Activated CD8-positive, alpha-beta memory T cell treated with anti-CD3 and anti-CD28 coated beads, Interleukin-2, amount 50 U/mL, for 24 hours (primary cell): ENCODE measurements at regions not wholly inside any gene's neighbourhood (a gene's known extent, or its start where the extent isn't known, plus 50 kb on each side); places are given as distances from the start of the nearest gene placed in this dataset.

ENCODE experiments used
- DNase-seq: peaks from one replicate; pipeline ENCODE4 v3.0.0-alpha.2; 2020; ENCODE audit errors: extremely low read depth

DNA sequence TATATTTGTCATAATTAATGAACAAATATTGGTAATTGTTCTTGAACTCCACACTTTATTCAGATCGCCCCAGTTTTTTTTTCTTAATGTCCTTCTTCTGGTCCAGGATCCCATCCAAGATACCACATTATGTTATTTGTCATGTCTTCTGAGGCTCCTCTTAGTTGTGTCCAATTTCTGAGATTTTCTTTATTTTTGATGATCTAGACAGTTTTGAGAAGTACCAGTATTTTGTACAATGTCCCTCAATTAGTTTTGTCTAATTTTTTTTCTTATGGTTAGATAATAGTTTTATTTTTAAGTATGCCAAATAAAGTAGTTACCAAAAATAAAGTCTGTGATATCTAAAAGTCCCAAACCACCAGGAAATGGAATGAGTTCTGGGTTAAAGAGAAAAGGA, 440.8 kb upstream of the ATP2B1 start:
- no peak for DNase-seq

DNA sequence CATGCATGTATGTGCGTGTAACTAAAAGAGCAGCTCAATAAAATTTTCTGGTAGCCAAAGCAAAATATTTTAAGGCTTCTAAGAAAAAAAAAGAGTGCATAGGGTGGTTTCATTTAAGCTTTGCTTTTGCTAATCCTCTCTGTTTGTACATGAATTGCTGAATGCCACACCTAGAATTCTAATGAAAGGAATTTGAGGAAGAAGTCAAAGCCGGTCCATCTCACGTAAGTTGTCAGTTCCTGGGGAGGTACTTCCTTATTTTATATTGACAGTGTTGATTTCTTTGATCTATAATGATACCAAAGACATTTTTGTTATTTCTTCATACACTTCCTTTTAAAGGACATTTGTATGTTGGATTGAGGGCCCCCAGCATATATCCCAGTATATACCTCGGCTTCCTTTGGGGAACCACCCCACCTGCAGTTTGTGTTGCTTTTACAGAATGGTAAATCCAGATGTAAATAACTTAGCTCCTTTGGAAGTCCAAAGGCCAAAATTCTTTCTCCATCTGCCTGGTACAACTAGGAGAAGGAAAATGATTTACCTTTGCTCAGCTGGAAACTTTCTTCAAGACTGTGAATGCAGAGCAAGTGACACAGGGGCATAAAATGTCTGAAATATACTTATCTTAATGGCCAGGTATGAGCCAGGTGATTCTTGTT, 420.9 kb upstream of the ATP2B1 start:
- no peak for DNase-seq

DNA sequence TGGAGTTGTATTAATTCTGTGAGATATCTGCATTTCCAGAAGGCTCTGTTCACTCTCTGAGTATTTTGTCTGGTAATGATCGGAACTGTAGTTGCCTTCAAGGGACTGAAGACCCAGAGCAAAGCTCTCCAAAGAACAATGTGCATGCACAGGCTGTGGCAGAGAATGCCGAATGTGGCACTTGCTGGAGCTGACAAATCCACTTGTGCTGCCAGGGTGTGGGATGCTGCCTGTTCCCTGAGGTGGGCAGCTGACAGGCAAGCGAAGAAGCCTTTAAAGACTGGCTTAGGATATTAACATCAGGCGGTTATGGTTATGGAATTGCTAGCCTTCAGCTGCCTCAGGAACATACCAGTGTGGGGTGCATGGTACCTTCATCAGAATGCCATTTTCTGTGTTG, 419.9 kb upstream of the ATP2B1 start:
- DNase-seq: no peak

DNA sequence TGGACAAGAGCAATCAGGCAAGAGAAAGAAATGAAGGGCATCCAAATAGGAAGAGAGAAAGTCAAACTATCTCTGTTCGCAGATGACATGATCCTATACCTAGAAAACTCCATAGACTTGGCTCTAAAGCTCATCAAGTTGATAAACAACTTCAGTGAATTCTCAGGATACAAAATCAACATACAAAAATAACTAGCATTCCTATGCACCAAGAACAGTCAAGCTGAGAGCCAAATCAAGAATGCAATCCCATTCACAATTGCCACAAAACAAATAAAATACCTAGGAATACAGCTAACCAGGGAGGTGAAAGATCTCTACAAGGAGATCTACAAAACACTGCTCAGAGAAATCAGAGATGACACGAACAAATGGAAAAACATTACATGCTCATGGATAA, 417.5 kb upstream of the ATP2B1 start:
- DNase-seq: no peak

DNA sequence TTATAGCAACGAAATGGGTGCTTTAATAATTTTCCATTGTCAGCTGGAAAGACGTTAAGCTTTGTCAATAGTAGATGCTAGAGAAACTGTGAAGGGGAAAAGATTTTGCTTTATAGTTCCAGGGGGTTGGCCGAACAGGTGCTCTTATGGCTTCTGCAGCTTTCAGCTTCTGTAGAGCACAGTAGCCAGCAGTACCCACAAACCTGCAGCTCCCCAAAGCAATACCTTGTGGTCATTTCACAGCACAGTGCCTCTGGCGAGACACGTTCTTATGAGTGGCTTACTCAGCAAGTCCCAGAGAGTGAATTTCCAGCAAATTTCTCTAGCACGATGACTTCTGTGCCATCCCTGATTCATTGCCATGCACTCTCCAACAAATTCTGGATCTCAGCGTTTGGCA, 416.3 kb upstream of the ATP2B1 start:
- no peak for DNase-seq

DNA sequence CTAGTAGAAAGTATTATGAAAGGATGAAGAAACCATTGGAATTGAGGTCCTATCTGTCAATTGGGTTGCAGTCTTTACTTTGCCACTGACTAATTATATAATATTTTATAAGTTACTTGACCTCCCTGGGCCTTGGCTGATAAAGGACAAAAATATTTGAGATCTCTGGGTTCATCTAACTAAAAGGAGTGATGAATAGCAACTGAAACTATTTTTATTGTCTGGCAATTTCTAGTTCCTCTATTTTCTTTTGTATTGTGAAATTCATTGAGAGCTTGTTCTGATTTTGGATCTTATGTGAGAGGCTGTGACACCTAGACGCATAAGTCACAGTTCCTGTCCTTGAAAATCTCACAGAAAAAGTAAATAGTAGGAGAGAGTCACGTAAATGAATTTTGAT, 415.7 kb upstream of the ATP2B1 start:
- DNase-seq: no peak

DNA sequence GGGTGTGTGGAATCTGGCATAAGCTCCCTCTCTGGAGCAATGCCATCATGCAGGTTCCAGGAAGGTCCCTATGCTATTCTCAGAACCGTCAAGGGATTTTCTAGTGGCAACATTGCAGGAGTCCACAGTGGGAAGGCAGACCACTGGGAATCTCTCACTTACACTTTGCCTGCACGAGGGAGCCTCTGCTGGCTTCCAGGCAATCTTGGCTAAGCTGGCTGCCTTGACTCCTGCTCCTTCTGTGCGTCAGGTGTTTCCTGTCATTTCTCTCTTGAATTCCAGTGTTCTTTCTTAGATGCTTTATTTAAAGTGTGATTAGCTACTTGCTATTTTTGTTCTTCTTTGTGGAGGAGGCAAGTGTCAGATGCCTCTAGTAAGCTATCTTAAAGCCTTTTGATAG, 414.0 kb upstream of the ATP2B1 start:
- DNase-seq: no peak

DNA sequence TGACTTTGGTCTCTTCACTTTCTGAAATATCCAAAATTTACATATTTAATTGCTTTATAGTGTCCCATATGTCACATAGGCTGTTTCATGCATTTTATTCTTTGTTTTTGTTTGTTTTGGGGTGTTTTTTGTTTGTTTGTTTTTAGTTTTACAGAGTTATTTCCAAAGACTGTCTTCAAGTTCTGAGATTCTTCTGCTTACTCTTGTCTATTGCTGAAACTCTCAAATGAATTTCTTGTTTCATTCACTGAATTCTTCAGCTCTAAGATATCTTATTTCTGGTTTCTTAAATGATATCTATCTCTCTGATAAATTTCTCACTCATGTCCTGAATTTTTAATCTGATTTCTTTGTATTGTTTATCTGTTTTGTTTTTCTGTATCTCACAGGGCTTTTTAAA, 412.0 kb upstream of the ATP2B1 start:
- no peak for DNase-seq

DNA sequence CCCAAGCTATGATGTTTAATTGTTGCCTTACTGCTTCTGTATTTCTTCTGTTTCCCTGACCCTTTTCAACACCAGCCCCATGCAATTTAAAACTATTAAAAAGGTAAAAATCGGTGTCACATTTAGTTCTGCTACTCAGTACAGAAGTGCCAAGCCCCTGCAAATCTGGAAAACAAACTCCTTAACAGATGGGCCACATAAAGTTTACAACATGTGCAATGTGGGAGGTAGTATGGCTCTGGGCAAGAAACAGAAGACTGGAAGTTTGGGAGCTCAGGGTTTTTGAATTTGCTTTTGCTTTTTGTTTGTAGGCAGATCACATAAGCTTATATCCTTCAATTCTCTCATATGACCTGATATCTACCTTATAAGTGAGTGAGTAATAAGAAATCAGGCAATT, 404.0 kb upstream of the ATP2B1 start:
- DNase-seq: no peak

DNA sequence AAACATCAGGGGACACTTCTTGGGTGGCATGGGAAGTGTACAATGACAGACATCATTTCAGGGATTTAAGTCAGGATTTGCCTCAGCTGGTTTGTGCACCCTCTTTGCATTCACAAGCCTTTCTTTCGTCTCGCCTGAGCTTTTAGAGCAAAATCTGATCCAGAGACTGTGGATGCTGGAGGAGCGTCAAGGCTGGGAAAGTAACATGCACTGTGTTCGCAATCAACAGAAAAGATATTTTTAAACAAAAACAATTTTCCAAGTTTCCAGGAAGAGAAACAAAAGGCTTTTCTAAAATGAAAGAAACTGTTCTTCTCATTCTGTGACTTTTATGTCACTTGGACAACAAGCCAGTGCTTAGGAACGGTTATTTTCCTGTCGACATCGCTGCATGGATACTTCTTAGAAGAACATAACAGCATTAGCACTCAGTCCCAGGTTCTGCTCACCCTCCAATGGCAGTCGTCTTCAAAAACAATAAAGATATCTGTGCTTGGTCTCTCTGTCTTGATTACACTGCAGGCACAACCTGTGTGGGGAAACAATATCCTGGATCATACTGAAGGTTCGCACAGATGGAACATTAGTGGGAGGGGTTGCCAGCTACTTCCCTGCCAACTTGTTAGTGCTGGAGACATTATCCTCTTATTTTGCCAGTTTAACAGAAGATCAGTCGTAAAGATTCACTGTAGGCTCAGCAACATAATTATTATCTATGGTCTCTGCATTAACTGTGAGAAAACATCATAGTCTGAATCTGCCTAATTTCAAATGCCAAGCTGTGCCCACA, 403.3 kb upstream of the ATP2B1 start:
- no peak for DNase-seq

DNA sequence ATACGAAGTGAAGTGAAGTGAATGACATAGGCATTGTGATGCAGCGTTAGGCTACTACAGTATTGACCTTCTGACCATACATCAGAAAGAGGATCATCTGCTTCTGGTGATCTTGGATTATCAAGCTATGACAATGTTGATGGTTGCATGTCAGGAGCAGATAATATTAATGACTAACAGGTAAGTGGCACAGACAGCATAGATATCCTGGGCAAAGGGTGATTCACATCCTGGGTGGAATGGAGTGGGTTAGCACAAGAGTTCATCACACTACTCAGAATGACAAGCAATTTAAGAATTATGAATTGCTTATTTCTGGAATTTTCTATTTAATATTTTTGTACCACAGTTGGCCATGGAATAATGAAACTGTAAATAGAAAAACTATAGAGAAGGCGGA, 397.9 kb upstream of the ATP2B1 start:
- DNase-seq: no peak

DNA sequence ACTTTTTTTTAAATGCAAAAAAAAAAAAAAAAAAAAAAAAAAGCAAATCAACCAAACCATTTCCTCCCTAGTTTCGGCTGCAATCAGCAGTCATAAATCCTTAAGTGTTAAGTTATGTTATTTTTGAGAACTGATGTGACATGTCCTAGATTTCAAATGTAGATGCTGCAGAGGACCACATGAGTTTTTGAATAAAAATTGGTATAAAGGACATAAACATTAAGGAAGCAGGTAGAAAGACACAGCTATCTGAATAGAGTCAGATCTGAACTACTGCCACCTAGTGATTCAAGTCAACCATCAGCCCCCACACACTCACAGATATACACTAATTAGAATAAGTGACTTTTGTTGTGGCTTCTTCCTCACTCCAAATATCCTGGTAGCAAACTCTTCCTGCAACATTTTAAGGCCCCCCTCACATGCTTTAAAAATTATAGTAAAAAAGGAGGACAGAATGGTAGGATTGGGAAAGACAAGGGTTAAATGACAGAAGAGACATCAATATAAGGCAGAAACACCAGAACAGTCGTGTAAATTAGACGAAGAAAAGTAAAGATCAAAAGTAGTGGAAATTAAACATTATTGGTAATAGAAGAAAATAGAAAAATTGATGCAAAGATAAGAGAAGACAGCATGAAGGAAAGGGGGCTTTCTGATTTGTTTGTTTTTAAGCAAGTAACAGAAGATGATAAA, 394.5 kb upstream of the ATP2B1 start:
- DNase-seq: no peak

DNA sequence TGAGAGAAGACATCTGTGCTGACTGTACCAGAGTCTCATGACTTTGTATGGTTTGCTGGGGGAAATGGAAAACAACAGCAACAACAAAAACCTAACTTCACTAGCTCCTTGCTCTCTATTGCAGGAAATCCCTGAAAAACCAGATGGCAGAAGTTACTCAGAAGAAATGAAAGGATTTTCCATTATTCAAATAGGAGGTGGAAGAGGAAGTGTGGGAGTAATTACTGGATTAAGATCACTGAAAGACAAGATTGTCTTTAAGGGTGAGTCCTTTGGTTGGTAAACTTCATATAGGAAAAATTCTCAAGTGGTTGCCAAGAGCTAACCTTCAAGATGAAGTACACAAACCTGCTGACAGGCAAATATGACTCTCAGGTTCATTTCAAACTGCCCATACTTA, 391.9 kb upstream of the ATP2B1 start:
- no peak for DNase-seq

DNA sequence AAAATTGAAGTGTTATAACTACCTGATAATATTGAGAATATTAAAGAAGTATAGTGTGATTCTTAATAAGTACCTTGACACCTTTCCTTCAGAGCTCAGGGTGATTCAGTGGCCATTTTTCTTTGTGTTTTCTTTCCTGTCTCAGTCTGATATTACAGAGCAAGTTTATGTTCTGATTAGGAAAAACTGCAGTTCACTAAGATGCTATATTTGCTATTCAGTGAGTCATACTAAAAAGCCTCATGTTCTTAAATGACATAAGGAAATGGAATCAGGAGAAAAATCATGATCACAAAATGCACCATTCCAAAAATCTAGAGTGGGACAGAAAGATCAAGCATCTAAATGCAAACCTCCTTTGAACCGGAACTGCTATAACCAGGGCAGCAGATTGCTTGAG, 390.6 kb upstream of the ATP2B1 start:
- DNase-seq: no peak

DNA sequence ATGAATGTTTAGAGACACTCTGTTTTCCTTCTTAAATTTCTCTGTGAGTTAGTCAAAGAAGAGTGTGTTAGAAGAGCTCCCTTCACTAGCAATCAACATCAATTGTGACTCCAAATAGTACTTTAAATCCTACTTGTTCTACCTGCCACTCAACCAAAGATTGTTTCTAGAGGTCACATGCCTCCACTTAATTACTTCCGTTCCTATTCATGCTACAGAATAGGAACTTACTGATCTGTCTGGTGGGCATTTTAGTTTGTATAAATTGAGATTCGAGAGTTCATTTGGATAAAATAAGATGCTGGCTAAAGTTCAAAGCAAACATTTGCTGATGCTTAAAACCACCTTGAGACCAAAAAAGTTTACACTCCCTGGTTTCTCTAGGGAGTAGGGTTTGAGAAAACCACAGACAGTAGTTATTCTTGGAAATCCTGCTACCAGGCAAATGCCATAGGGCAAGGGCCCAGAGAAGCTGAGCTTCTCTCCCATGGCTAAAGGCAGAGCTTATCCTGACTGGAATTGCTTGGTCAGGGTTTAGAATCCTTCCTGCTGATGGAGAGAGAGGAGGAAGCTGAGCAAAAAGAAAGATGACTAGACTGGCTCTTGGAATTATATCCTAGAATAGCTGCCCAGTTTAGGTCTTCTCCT, 389.6 kb upstream of the ATP2B1 start:
- no peak for DNase-seq

DNA sequence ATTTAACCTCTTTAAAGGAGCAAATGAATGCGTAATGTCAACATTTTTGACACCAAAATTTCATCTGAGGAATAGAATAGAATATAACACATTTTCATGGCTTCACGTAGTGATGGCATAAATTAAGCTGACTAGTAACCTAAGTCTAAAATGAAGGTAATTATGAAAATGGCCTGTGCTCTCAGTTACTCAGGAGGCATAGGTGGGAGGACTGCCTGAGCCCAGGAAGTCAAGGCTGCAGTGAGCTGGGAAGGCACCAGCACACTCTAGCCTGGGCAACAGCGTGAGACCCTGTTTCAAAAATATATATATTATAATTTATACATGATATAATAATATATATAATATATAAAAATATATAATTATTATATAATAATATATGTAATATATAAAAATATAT, 383.2 kb upstream of the ATP2B1 start:
- DNase-seq: no peak

DNA sequence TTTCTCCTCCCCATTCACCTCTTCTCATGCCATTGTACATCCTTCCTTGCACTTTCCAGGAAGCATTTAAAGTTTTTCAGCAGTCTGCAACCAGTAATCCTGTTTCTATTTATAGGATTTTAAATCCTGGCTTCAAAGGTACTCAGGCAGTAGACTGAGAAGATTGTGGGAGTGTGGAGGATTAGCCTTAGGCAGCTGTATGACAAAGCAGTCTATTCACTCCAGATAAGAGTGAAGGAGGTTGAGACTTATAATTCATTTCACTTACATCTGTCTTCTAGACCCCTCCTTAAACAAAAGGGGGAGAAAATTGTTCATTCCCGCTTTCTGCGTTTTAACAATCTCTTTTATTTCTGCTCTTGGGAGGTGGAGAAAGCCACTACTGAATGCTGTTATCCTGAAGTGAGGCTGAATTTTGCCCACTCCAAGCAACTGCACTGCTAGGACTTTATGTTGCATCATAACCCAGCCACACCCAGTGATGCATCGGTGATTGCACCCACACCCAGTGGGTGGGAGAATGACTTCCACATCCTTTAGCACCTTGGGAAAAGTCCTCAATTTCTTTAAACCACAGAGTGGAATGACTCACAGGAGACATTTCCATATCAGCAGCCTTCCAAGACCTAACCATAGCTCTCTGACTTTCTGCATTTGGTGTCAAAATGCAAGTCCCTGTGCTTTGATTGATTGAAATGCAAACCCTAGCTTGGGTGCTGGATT, 382.5 kb upstream of the ATP2B1 start:
- DNase-seq: no peak

DNA sequence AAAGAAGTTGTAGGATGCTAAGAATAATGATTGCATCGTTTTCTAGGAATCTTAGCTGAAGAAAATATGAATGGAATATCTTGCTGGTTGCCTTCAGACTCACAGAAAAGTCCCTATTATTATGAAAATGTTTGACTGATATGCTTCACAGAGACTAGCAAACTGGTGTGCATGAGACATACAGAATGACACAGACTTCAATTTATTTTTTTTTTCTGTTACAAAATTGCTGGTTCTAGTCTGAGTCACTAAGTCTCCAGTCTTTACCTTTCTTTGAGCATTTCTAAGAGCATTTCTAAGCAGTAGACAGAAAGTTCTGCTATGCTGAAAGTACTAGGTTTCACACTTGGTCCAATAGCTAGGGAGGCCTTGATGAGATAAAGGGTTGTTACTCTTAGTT, 377.6 kb upstream of the ATP2B1 start:
- DNase-seq: no peak

DNA sequence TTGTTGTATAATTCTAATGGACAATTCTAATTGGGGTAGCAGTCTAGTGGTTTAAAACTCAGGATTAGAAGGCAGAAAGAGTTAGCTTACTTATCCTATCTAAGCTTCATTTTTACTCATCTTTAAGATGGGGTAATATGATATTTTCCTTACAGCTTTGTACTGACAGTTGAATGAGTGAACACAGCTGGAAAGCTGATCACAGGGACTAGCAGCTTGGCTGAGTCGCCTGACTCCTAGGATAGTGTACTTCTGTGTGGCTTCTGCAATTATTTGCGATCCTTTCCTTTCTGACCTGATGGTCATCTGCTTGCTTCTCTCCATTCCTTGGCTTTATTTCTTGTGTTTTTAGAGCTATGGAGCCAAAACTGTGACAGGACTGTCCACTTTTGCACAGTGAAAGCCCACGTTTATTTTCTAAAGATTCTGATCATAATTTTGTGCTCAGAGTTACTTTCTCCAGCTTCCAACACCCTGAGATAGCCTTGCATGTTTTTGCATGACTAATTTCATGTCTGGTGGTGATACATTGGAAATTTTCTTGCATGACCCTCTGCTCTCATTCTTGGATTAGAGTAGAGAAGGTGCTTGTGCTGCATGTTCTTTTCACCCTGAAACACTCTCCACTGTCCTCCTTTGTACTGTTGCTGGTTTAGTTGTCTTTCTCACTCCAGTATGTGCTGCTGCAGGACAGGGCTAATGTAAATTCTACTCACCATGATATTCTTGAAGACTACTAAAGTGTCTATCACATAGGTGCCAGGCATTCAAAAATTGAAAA, 377.0 kb upstream of the ATP2B1 start:
- no peak for DNase-seq

DNA sequence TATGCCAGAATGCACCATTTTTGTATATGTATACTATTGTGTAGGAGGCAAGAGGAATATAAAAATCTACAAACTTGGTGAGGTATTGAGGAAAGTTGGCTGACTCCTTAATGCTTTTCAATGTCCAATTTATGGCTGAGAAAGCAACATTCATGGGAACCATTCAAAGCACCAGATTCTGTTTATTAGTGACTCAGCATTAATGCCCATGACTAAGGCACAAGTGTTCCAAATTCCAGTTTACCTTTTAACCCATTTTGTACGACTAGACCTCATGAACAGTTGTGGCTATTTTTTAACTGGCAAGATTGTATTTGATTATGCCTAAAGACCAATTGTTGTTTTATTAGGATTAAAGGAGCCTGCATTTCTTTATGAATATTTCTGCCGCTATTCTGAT, 375.4 kb upstream of the ATP2B1 start:
- no peak for DNase-seq

DNA sequence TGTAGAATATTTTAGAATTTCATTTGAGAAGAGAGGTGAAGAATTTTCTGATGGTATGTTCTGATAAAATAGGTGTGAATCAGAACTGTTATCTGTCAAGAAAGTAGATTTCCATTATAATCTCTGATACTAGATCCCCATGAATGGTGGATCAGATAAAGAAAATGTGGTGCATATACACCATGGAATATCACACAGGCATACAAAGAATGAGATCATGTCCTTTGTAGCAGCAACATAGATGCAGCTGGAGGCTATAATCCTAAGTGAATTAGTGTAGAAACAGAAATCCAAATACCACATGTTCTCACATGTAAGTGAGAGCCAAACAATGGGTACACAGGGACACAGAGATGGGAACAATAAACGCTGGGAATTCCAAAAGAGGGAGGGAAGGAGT, 372.0 kb upstream of the ATP2B1 start:
- no peak for DNase-seq
